ENCODE measurements at regions not wholly inside any gene's neighbourhood (a gene's known extent, or its start where the extent isn't known, plus 50 kb on each side); places are given as distances from the start of the nearest gene placed in this dataset.

DNA sequence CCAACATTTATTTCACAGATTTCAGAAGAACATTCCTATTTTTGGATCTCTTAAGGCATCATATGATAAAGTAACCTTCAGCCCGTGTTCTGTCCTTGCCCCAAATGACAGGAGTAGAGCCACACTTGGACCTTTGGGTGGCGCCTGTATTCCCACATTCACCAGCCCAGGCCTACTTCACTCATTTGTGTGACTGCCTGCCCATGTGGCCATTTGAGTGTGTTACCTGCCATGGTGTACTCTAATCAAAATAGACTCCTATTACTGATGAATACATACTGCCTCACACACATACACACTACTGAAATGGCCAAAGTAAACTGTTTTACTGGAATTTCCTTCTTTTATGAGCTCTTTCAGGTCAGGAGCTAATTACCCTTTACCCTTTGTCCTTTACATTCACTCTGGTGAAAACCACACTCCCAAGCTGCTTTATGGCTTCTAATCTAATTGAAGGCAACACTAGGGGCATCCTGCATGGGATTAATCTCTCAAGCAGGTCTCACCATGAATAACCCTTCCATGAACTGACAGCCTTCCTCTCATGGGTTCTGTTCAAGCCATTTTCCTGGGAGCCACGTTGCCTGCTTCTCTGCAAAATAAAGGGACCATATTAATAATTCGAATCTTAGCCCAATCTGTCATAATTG lies 271.0 kb upstream of the GALNT5 start:
- Histone ChIP-seq H3K27me3 (ENCODE audit: insufficient read depth, low read length) (no peaks in the 10 kb centered on the region), H3K4me2 (ENCODE audit: low read length) (no peak overlapping the region), H3K4me3 (ENCODE audit: insufficient read depth, low read depth, low read length) (no peak overlapping the region), H3K36me3 (ENCODE audit: insufficient read depth, low read length) (no peaks in the 10 kb centered on the region), H3K9me3 (ENCODE audit: insufficient read depth, low read depth, low read length) (no peaks in the 10 kb centered on the region), H2AFZ (ENCODE audit: low read depth, low read length) (no peak overlapping the region), H4K20me1 (ENCODE audit: insufficient read depth, low read length) (no peaks in the 10 kb centered on the region), H3K9ac (ENCODE audit: low read length) (no peak overlapping the region), H3K79me2 (ENCODE audit: insufficient read depth, low read length) (no peaks in the 10 kb centered on the region), H3K27ac (ENCODE audit: low read depth, low read length) (no peak overlapping the region), H3K4me1 (ENCODE audit: insufficient read depth, low read length) (no peaks in the 10 kb centered on the region)
- Mint-ChIP-seq H3K36me3 (ENCODE audit: low read depth, unreplicated experiment) (no peaks in the 10 kb centered on the region), H3K4me1 (ENCODE audit: low read depth, unreplicated experiment) (no peaks in the 10 kb centered on the region), H3K27ac (ENCODE audit: unreplicated experiment) (no peak overlapping the region), H3K4me3 (ENCODE audit: unreplicated experiment) (no peak overlapping the region), H3K9me3 (ENCODE audit: unreplicated experiment) (no peaks in the 10 kb centered on the region), H3K27me3 (ENCODE audit: low read depth, unreplicated experiment) (no peaks in the 10 kb centered on the region)
- TF ChIP-seq CTCF (IDR thresholded peaks at IDR 0.05; ENCODE audit: insufficient read depth, low read depth, low read length) (no peak), EZH2 (IDR thresholded peaks at IDR 0.05; ENCODE audit: insufficient read depth, low read length) (no peak)
- DNase-seq (ENCODE audit: low read depth) (no peak), FAIRE-seq (no peak)

DNA sequence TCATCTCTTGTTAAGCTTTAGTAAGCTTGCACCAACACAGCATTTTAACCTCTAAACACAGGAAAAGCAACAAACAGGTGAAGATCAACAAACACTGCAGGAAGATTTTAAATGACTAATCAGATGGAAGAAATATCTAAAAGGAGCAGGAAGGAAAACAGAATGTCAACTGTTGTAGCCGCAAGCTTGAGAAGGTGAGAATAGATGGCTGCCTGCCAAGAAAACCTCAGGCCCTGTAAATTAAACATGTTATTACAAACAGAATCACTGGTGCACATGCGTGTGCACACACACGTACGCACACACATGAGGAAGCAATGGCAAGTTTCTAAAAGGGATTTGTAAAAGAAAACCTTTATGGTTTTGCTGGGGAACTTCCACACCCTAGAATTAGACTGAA lies 257.8 kb upstream of the GALNT5 start:
- H3K36me3 ChIP-seq (ENCODE audit: insufficient read depth, low read length): no peaks in the 10 kb centered on the region
- H3K4me3 ChIP-seq (ENCODE audit: insufficient read depth, low read depth, low read length): no peak overlapping the region
- no peak for DNase-seq (ENCODE audit: low read depth)
- Mint-ChIP-seq H3K27ac (ENCODE audit: unreplicated experiment) (no peak overlapping the region), H3K4me3 (ENCODE audit: unreplicated experiment) (no peak overlapping the region), H3K27me3 (ENCODE audit: low read depth, unreplicated experiment) (no peaks in the 10 kb centered on the region), H3K9me3 (ENCODE audit: unreplicated experiment) (no peaks in the 10 kb centered on the region), H3K36me3 (ENCODE audit: low read depth, unreplicated experiment) (no peaks in the 10 kb centered on the region), H3K4me1 (ENCODE audit: low read depth, unreplicated experiment) (no peaks in the 10 kb centered on the region)
- H3K9me3 ChIP-seq (ENCODE audit: insufficient read depth, low read depth, low read length): no peaks in the 10 kb centered on the region
- TF ChIP-seq EZH2 (IDR thresholded peaks at IDR 0.05; ENCODE audit: insufficient read depth, low read length): no peak
- TF ChIP-seq CTCF (IDR thresholded peaks at IDR 0.05; ENCODE audit: insufficient read depth, low read depth, low read length): no peak
- no peak overlapping the region for H3K9ac ChIP-seq (ENCODE audit: low read length)
- H3K4me2 ChIP-seq (ENCODE audit: low read length): no peak overlapping the region
- H2AFZ ChIP-seq (ENCODE audit: low read depth, low read length): no peak overlapping the region
- H3K4me1 ChIP-seq (ENCODE audit: insufficient read depth, low read length): no peaks in the 10 kb centered on the region
- no peak overlapping the region for H3K27ac ChIP-seq (ENCODE audit: low read depth, low read length)
- H3K79me2 ChIP-seq (ENCODE audit: insufficient read depth, low read length): no peaks in the 10 kb centered on the region
- H4K20me1 ChIP-seq (ENCODE audit: insufficient read depth, low read length): no peaks in the 10 kb centered on the region
- no peak for FAIRE-seq
- H3K27me3 ChIP-seq (ENCODE audit: insufficient read depth, low read length): no peaks in the 10 kb centered on the region

DNA sequence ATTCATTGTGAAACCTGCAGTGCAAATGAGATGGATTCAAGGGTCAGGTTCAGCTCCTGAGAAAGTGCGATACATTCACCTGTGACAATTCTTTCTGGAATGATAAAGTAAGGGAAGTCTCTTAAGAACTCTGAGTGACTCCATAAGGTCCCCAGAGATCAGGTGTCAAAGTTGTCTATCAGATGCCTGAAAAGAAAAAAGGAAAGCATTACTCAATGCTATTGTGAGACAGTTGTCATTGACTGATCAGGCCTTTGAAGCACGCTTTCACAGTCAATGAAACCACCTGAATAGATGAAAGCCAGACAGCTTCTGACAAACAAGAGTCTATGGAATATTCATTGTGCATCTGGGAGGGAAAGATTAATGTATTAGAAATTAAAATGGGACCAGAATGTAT lies 252.7 kb upstream of the GALNT5 start:
- Histone ChIP-seq H3K9ac (ENCODE audit: low read length) (no peak overlapping the region), H2AFZ (ENCODE audit: low read depth, low read length) (no peak overlapping the region), H3K9me3 (ENCODE audit: insufficient read depth, low read depth, low read length) (no peaks in the 10 kb centered on the region), H4K20me1 (ENCODE audit: insufficient read depth, low read length) (no peaks in the 10 kb centered on the region), H3K4me1 (ENCODE audit: insufficient read depth, low read length) (no peaks in the 10 kb centered on the region), H3K27ac (ENCODE audit: low read depth, low read length) (no peak overlapping the region), H3K27me3 (ENCODE audit: insufficient read depth, low read length) (peaks cover 4% of the 10 kb centered on the region), H3K36me3 (ENCODE audit: insufficient read depth, low read length) (no peaks in the 10 kb centered on the region), H3K79me2 (ENCODE audit: insufficient read depth, low read length) (no peaks in the 10 kb centered on the region), H3K4me3 (ENCODE audit: insufficient read depth, low read depth, low read length) (no peak overlapping the region), H3K4me2 (ENCODE audit: low read length) (no peak overlapping the region)
- no peak for FAIRE-seq
- no peak for DNase-seq (ENCODE audit: low read depth)
- TF ChIP-seq CTCF (IDR thresholded peaks at IDR 0.05; ENCODE audit: insufficient read depth, low read depth, low read length): no peak
- Mint-ChIP-seq H3K27me3 (ENCODE audit: low read depth, unreplicated experiment) (no peaks in the 10 kb centered on the region), H3K27ac (ENCODE audit: unreplicated experiment) (no peak overlapping the region), H3K9me3 (ENCODE audit: unreplicated experiment) (no peaks in the 10 kb centered on the region), H3K4me1 (ENCODE audit: low read depth, unreplicated experiment) (no peaks in the 10 kb centered on the region), H3K36me3 (ENCODE audit: low read depth, unreplicated experiment) (no peaks in the 10 kb centered on the region), H3K4me3 (ENCODE audit: unreplicated experiment) (no peak overlapping the region)

Measured in astrocyte (in vitro differentiated cells and primary cell).